Neural progenitor cell (in vitro differentiated cells): ENCODE measurements at regions not wholly inside any gene's neighbourhood (a gene's known extent, or its start where the extent isn't known, plus 50 kb on each side); places are given as distances from the start of the nearest gene placed in this dataset.

Experiments
- DNase-seq: peaks from one replicate; pipeline ENCODE4 v3.0.0-alpha.2; 2016; ENCODE audit warnings: low spot score
- H2AFZ ChIP-seq: fragments of 200-600 bp; sonication (generic); replicated peaks from 2 replicates; pipeline ENCODE4 v1.6.1; 2016; ENCODE audit warnings: antibody characterized with exemption
- H3F3A ChIP-seq: fragments of 200-600 bp; sonication (generic); 2 replicates; pipeline ENCODE4 v1.6.1; 2016; ENCODE audit warnings: antibody characterized with exemption, low read depth
- H3K27ac ChIP-seq: fragments of 200-600 bp; sonication (generic); 2 replicates; pipeline ENCODE4 v1.5.1; 2016; ENCODE audit warnings: mild to moderate bottlenecking
- H3K27me3 ChIP-seq: fragments of 200-600 bp; sonication (generic); 2 replicates; pipeline ENCODE4 v1.6.1; 2016; ENCODE audit warnings: mild to moderate bottlenecking, moderate library complexity
- H3K36me3 ChIP-seq: fragments of 200-600 bp; sonication (generic); 2 replicates; pipeline ENCODE4 v1.5.1; 2016
- H3K4me1 ChIP-seq: fragments of 200-600 bp; sonication (generic); 2 replicates; pipeline ENCODE4 v1.6.1; 2016; ENCODE audit warnings: mixed run types
- H3K4me2 ChIP-seq: fragments of 200-600 bp; sonication (generic); 2 replicates; pipeline ENCODE4 v1.6.1; 2016
- H3K4me3 ChIP-seq: fragments of 200-600 bp; sonication (generic); 2 replicates; pipeline ENCODE4 v1.5.1; 2016
- H3K79me2 ChIP-seq: fragments of 200-600 bp; sonication (generic); 2 replicates; pipeline ENCODE4 v1.6.1; 2016; ENCODE audit warnings: low read depth
- H3K9ac ChIP-seq: fragments of 200-600 bp; sonication (generic); 2 replicates; pipeline ENCODE4 v1.6.1; 2016
- H3K9me3 ChIP-seq: fragments of 200-600 bp; sonication (generic); 2 replicates; pipeline ENCODE4 v1.5.1; 2016; ENCODE audit warnings: low read depth
- H4K20me1 ChIP-seq: fragments of 200-600 bp; sonication (generic); 2 replicates; pipeline ENCODE4 v1.6.1; 2016; ENCODE audit warnings: low read depth
- H3K27ac Mint-ChIP-seq: 3 replicates; pipeline ENCODE4 v1.8.0; 2021; ENCODE audit warnings: mixed read lengths
- H3K27me3 Mint-ChIP-seq: 2 replicates; pipeline ENCODE4 v1.8.0; 2022; ENCODE audit warnings: low read depth, mild to moderate bottlenecking, inconsistent platforms, moderate library complexity, mixed read lengths; ENCODE audit not compliant: insufficient read depth
- H3K36me3 Mint-ChIP-seq: 3 replicates; pipeline ENCODE4 v1.8.0; 2021; ENCODE audit warnings: mixed read lengths
- H3K4me1 Mint-ChIP-seq: 3 replicates; pipeline ENCODE4 v1.8.0; 2021; ENCODE audit warnings: mixed read lengths
- H3K4me3 Mint-ChIP-seq: 3 replicates; pipeline ENCODE4 v1.8.0; 2021; ENCODE audit warnings: mild to moderate bottlenecking, moderate library complexity, mixed read lengths
- H3K9me3 Mint-ChIP-seq: 3 replicates; pipeline ENCODE4 v1.8.0; 2020; ENCODE audit warnings: mixed read lengths
- EZH2 ChIP-seq: fragments of 200-600 bp; sonication (generic); IDR thresholded peaks from 2 replicates; pipeline ENCODE4 v1.6.1; 2017; ENCODE audit warnings: antibody characterized with exemption, mild to moderate bottlenecking, moderate library complexity
- EZH2phosphoT487 ChIP-seq: fragments of 200-600 bp; sonication (generic); IDR thresholded peaks from 2 replicates; pipeline ENCODE4 v1.6.1; 2017; ENCODE audit warnings: antibody characterized with exemption
- TF ChIP-seq, protein P1 (sequence below): fragments of 200-600 bp; sonication (generic); IDR thresholded peaks from 2 replicates; pipeline ENCODE4 v1.5.1; 2017; ENCODE audit warnings: antibody characterized with exemption, mild to moderate bottlenecking

DNA sequence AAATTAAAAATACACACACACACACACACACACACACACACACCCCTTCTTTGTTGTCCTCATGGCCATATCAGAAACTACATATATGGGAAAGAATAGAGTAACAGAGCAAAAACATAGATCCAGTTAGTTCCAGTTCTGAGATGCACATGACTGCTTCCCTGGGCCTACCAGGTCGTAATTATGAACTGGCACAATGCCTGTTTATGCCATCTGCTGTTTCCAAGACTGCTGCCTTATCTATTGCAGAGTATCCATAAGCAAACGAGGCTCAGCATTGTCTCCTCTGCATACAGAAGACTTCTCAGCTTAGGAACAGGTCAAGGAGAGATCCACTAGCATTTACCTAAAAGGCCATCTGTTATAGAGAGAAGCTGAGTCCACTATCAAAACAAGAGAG, 789.0 kb downstream of the TECRL start:
- Histone ChIP-seq H4K20me1 (no peaks in the 10 kb centered on the region), H3F3A (no peaks in the 10 kb centered on the region), H2AFZ (no peak overlapping the region), H3K9ac (no peak overlapping the region), H3K79me2 (no peaks in the 10 kb centered on the region), H3K4me1 (no peaks in the 10 kb centered on the region), H3K27me3 (no peaks in the 10 kb centered on the region), H3K36me3 (no peaks in the 10 kb centered on the region), H3K9me3 (no peaks in the 10 kb centered on the region), H3K27ac (no peak overlapping the region), H3K4me2 (no peak overlapping the region), H3K4me3 (no peak overlapping the region)
- Mint-ChIP-seq H3K27ac (peak overlapping the region; percentile 29), H3K9me3 (no peaks in the 10 kb centered on the region), H3K27me3 (no peaks in the 10 kb centered on the region), H3K4me3 (no peak overlapping the region), H3K4me1 (no peaks in the 10 kb centered on the region), H3K36me3 (no peaks in the 10 kb centered on the region)
- no peak for DNase-seq
- TF ChIP-seq, protein P1, sequence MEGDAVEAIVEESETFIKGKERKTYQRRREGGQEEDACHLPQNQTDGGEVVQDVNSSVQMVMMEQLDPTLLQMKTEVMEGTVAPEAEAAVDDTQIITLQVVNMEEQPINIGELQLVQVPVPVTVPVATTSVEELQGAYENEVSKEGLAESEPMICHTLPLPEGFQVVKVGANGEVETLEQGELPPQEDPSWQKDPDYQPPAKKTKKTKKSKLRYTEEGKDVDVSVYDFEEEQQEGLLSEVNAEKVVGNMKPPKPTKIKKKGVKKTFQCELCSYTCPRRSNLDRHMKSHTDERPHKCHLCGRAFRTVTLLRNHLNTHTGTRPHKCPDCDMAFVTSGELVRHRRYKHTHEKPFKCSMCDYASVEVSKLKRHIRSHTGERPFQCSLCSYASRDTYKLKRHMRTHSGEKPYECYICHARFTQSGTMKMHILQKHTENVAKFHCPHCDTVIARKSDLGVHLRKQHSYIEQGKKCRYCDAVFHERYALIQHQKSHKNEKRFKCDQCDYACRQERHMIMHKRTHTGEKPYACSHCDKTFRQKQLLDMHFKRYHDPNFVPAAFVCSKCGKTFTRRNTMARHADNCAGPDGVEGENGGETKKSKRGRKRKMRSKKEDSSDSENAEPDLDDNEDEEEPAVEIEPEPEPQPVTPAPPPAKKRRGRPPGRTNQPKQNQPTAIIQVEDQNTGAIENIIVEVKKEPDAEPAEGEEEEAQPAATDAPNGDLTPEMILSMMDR = no peak
- TF ChIP-seq EZH2phosphoT487 (no peak), EZH2 (no peak)

DNA sequence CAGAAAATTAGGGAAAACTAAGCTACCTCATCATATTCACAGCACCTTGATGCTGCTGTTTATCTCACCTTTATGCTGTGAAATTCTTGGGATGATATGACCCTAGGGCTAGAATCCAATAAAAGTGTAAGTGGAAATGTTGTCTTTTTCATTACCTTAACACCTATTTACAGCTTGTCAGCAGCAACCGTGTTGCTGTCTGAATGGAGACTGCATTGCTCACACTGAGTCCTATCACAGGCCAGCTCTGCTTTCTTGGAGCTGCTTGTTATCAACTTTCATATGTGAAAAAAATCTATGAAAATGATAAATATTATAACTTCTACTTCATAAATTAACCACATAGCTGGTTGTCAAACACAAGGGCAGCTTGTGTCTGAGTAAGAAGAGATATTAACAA, 789.5 kb downstream of the TECRL start:
- Histone ChIP-seq H3K79me2 (no peaks in the 10 kb centered on the region), H3K27me3 (no peaks in the 10 kb centered on the region), H3K4me2 (no peak overlapping the region), H3K4me1 (no peaks in the 10 kb centered on the region), H3K9ac (no peak overlapping the region), H3K4me3 (no peak overlapping the region), H2AFZ (no peak overlapping the region), H3F3A (no peaks in the 10 kb centered on the region), H3K36me3 (no peaks in the 10 kb centered on the region), H4K20me1 (no peaks in the 10 kb centered on the region), H3K27ac (no peak overlapping the region), H3K9me3 (no peaks in the 10 kb centered on the region)
- H3K4me1 Mint-ChIP-seq = no peaks in the 10 kb centered on the region
- no peaks in the 10 kb centered on the region for H3K27me3 Mint-ChIP-seq
- H3K4me3 Mint-ChIP-seq = no peak overlapping the region
- H3K9me3 Mint-ChIP-seq = no peaks in the 10 kb centered on the region
- DNase-seq = no peak
- no peak overlapping the region for H3K27ac Mint-ChIP-seq
- TF ChIP-seq EZH2phosphoT487 (no peak), EZH2 (no peak)
- TF ChIP-seq, protein P1 = no peak
- no peaks in the 10 kb centered on the region for H3K36me3 Mint-ChIP-seq

DNA sequence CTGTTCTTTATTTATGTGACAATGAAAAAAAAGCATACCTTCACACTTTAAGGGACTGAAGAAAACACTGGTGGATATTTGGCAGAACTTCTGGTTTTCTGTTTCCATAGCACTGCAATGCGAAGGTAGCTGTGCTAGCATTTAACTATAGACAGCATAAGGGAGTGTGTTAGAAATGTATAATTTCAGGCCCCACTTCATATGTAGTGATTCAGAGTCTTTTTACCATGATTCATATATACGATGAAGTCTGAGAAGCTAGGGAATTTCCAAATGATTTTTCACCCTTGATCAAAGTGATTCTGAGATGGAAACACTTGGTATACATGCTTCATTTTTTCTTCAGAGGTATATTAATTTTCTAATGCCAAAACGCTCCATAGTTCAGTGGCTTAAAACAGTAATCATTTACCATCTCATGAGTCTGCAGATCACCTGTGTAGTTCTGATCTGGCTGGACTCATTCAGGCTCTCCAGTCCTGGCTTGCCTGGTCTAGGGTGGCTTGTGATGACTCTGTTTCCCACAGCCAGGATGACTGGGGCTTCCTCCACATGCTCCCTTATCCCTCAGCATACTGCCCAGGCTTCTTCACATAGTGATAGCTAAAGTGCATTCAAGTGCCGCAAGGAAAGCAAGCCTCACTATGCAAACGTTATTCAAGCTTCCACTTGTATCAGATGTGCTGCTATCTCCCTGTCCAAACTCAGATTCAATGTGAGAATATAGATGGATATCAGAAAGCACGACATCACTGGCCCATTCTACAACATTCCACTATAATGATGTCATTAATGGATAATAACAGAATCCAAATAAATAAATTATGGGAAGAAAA, 790.1 kb downstream of the TECRL start:
- no peaks in the 10 kb centered on the region for H3K79me2 ChIP-seq
- Mint-ChIP-seq H3K9me3 (no peaks in the 10 kb centered on the region), H3K27me3 (no peaks in the 10 kb centered on the region), H3K27ac (no peak overlapping the region), H3K4me1 (no peaks in the 10 kb centered on the region), H3K36me3 (no peaks in the 10 kb centered on the region), H3K4me3 (no peak overlapping the region)
- H3K4me1 ChIP-seq = no peaks in the 10 kb centered on the region
- no peaks in the 10 kb centered on the region for H3K27me3 ChIP-seq
- no peak overlapping the region for H3K9ac ChIP-seq
- no peaks in the 10 kb centered on the region for H3K36me3 ChIP-seq
- H3K27ac ChIP-seq = no peak overlapping the region
- no peaks in the 10 kb centered on the region for H3K9me3 ChIP-seq
- no peaks in the 10 kb centered on the region for H4K20me1 ChIP-seq
- TF ChIP-seq, protein P1 = no peak
- TF ChIP-seq EZH2phosphoT487 (no peak), EZH2 (no peak)
- no peaks in the 10 kb centered on the region for H3F3A ChIP-seq
- no peak overlapping the region for H3K4me2 ChIP-seq
- H2AFZ ChIP-seq = peak overlapping the region; percentile 13
- peak; percentile 1 for DNase-seq
- no peak overlapping the region for H3K4me3 ChIP-seq
